ENCODE measurements at regions not wholly inside any gene's neighbourhood (a gene's known extent, or its start where the extent isn't known, plus 50 kb on each side); places are given as distances from the start of the nearest gene placed in this dataset.
"Not testable (repeated sequence)": the region's sequence is repeated elsewhere in the genome, so short reads cannot be mapped to it uniquely, and the experiment has no call there.

DNA sequence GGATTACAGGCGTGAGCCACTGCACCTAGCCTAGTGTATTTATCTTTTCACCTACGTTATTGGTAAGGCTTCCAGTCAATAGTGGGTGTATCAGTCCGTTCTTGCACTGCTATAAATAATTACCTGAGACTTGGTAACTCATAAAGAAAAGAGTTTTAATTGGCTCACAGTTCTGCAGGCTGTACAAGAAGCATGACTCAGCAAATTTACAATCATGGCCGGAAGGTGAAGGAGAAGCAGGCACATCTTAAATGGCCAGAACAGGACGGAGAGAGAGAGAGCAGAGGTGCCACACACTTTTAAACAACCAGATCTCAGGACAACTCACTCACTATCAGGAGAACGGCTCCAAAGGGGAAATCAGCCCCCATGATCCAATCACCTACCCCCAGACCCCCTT, 873.3 kb upstream of the AUTS2 start:
- Mint-ChIP-seq H3K4me1 (ENCODE audit: low read depth) (no peaks in the 10 kb centered on the region), H3K36me3 (ENCODE audit: low read depth) (no peaks in the 10 kb centered on the region), H3K4me3 (ENCODE audit: low read depth) (no peak overlapping the region), H3K27me3 (ENCODE audit: low read depth) (no peaks in the 10 kb centered on the region), H3K9me3 (peaks cover 54% of the 10 kb centered on the region), H3K27ac (no peak overlapping the region)
- DNase-seq (ENCODE audit: low spot score) = no peak
- intact Hi-C loops (cut with micrococcal nuclease) = no loop called here

DNA sequence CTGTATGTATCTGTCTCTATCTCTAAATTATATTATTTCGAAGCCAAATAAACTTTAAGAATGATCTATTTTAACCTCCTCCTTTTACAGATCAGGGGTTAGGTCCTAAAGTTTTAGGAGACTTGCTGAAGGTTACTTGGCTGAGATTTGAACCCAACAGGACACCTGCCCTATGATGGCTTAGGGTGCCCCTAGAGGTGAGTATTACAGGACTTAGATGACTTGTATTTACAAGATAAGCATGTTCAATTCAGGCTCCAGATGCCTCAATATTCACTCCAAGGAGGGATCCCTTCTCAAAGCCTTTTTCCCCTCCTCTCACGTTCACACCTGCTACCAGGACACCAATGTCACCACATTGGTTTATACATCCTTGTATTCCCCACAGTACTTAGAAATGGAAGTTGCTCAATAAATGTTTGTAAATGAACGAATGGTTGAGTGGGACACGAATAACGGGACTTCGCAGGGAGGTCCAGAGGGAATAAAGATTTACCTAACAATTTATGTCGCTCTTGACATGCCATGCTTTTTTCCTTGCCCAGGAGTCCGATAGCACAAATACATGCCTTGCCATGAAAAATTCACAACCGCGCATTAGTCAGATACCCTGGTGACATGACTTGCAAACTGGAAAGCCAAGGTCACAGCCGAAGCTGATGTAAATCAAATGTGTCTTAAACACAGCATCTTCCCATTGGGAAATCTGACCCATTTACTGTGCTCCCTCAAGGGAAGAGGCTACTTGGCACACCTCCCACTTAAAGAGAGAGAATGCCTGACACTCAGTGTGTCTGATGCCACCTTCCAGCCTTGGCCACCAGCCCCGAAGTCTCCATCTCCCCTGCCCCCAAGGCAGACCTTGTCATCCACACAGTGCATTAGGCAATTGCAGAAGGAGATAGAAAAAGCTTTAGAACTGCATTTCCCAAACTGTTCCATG, 872.2 kb upstream of the AUTS2 start:
- no peaks in the 10 kb centered on the region for H3K36me3 Mint-ChIP-seq (ENCODE audit: low read depth)
- no peak overlapping the region for H3K4me3 Mint-ChIP-seq (ENCODE audit: low read depth)
- DNase-seq (ENCODE audit: low spot score) = no peak
- H3K4me1 Mint-ChIP-seq (ENCODE audit: low read depth) = no peaks in the 10 kb centered on the region
- no peaks in the 10 kb centered on the region for H3K27me3 Mint-ChIP-seq (ENCODE audit: low read depth)
- intact Hi-C loops (cut with micrococcal nuclease) = no loop called here
- H3K9me3 Mint-ChIP-seq = peaks cover 58% of the 10 kb centered on the region
- no peak overlapping the region for H3K27ac Mint-ChIP-seq

DNA sequence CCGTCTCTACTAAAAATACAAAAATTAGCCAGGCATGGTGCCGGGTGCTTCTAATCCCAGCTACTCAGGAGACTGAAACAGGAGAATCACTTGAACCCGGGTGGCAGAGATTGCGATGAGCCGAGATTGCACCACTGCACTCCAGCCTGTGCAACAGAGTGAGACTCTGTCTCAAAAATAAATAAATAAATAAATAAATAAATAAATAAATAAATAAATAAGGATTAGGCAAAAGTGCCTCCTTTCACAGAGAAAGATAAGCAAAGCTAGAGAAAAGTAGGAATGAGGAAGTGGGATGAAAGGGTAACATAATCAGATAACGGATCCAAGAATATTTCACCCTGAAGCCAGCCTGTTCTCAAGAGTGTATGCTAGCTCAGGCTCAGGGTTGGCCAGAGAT, 869.6 kb upstream of the AUTS2 start:
- intact Hi-C loops (cut with micrococcal nuclease); H3K27me3 Mint-ChIP-seq (ENCODE audit: low read depth); H3K36me3 Mint-ChIP-seq (ENCODE audit: low read depth); H3K4me3 Mint-ChIP-seq (ENCODE audit: low read depth); H3K4me1 Mint-ChIP-seq (ENCODE audit: low read depth); H3K27ac Mint-ChIP-seq; DNase-seq (ENCODE audit: low spot score): not testable (repeated sequence)
- peaks cover 53% of the 10 kb centered on the region for H3K9me3 Mint-ChIP-seq

DNA sequence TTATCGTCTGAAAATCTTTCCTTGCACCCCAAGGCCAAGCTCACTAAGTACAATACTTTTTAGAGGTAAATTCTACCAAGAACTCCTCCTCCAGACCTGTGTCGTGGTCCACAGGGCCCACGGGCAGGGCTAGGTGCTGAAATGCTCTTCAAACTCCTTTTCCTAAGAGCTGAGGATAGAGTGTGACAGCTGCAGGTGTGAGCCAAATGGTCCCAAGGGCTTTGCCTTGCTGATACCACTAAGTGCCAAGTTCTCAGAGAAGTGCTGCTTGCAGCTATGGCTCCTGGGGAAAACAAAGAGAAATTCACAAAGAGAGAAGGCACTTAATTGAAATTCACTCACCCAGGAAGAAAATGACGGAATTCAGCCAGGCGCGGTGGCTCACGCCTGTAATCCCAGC, 868.9 kb upstream of the AUTS2 start:
- H3K9me3 Mint-ChIP-seq = peaks cover 50% of the 10 kb centered on the region
- H3K27me3 Mint-ChIP-seq (ENCODE audit: low read depth) = no peaks in the 10 kb centered on the region
- H3K36me3 Mint-ChIP-seq (ENCODE audit: low read depth) = no peaks in the 10 kb centered on the region
- intact Hi-C loops (cut with micrococcal nuclease) = no loop called here
- H3K27ac Mint-ChIP-seq = no peak overlapping the region
- no peaks in the 10 kb centered on the region for H3K4me1 Mint-ChIP-seq (ENCODE audit: low read depth)
- H3K4me3 Mint-ChIP-seq (ENCODE audit: low read depth) = no peak overlapping the region
- no peak for DNase-seq (ENCODE audit: low spot score)

DNA sequence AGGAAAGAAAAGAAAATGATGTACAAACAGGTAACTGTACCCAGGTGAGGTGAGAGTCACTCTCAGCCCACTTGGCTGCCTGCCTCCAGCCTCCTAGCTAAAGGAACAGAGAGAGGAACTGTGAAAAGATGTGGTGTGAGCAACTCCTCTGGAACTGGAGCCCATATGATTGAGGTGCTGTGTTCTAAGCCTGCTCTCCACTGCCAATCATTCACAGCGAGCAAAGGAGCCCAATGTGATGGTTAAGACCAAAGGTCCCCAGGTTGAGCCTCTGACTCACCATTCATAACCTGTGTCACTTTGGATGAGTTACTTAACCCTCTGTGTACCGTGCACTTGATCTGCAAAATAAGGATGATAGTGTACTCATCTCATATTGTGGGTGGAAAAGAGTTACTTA, 868.1 kb upstream of the AUTS2 start:
- no peak overlapping the region for H3K4me3 Mint-ChIP-seq (ENCODE audit: low read depth)
- no peaks in the 10 kb centered on the region for H3K36me3 Mint-ChIP-seq (ENCODE audit: low read depth)
- no peak for DNase-seq (ENCODE audit: low spot score)
- intact Hi-C loops (cut with micrococcal nuclease) = no loop called here
- H3K27ac Mint-ChIP-seq = no peak overlapping the region
- no peaks in the 10 kb centered on the region for H3K4me1 Mint-ChIP-seq (ENCODE audit: low read depth)
- peaks cover 54% of the 10 kb centered on the region for H3K9me3 Mint-ChIP-seq
- H3K27me3 Mint-ChIP-seq (ENCODE audit: low read depth) = no peaks in the 10 kb centered on the region

DNA sequence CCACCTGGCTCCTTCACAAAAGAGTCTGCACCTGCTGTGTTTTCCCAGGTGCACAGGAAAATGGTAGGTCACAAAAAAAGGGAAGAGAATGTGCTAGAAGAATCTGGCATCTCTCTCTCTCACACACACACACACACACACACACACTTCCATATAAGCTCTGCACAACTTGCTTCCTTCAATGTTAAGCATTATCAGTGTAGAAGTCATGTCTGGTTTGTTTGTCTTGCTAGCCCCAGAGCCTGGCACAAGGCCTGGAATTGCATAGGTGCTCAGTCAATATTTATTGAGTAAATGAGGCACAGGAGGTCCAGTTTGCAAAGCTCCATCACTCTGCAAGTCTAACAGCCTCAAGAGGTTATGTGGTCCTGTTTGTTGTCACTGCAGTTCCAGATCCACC, 867.3 kb upstream of the AUTS2 start:
- no peak overlapping the region for H3K4me3 Mint-ChIP-seq (ENCODE audit: low read depth)
- H3K4me1 Mint-ChIP-seq (ENCODE audit: low read depth) = no peaks in the 10 kb centered on the region
- H3K27ac Mint-ChIP-seq = no peak overlapping the region
- DNase-seq (ENCODE audit: low spot score) = no peak
- intact Hi-C loops (cut with micrococcal nuclease) = no loop called here
- peaks cover 52% of the 10 kb centered on the region for H3K9me3 Mint-ChIP-seq
- H3K27me3 Mint-ChIP-seq (ENCODE audit: low read depth) = no peaks in the 10 kb centered on the region
- H3K36me3 Mint-ChIP-seq (ENCODE audit: low read depth) = no peaks in the 10 kb centered on the region

DNA sequence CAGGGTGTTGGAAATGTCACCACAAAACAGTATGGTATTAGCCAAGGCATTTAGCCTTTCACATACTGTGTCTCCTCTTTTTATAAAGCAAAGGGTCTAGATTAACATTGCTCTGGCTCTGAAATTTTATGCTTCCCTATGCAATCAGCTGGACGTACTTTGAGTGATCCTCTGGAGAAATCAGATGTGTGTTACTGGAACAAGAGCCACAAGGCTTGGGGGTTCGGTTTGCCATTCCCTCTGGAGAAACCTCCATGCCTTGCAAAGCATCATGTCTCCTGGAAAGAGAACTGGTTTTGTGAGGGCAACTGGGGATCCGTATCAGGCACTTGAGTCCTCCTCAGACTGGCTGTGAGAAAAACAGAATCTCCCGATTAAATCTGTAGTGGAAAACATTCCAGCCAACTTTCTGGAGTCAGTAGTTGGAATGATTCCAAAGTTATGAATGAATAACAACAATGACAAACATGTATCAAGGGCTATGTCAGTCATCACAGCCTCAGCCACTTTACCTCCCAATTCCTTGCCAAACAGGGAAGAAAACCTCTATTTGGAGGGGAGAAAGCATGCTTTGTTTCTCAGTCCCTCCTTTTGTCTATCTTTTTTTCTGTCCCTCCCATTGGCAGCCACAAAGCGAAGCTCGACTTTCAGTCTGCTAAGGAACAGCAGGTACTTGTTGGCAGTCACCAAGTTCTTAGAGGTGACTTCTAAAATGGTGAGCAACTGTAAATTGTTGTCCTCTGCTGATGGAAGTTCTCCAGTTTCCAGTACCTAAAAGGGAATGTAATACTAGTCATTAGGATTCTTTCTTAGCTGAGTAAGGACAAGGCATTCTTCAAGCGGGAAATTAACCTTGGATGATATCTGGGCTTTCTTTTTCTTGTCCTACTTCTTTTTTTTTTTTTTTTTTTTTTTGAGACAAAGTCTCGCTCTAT, 864.8 kb upstream of the AUTS2 start:
- H3K4me1 Mint-ChIP-seq (ENCODE audit: low read depth) = no peaks in the 10 kb centered on the region
- no peak for DNase-seq (ENCODE audit: low spot score)
- H3K27me3 Mint-ChIP-seq (ENCODE audit: low read depth) = no peaks in the 10 kb centered on the region
- H3K4me3 Mint-ChIP-seq (ENCODE audit: low read depth) = no peak overlapping the region
- H3K36me3 Mint-ChIP-seq (ENCODE audit: low read depth) = no peaks in the 10 kb centered on the region
- H3K27ac Mint-ChIP-seq = no peak overlapping the region
- peaks cover 49% of the 10 kb centered on the region for H3K9me3 Mint-ChIP-seq
- intact Hi-C loops (cut with micrococcal nuclease) = no loop called here

DNA sequence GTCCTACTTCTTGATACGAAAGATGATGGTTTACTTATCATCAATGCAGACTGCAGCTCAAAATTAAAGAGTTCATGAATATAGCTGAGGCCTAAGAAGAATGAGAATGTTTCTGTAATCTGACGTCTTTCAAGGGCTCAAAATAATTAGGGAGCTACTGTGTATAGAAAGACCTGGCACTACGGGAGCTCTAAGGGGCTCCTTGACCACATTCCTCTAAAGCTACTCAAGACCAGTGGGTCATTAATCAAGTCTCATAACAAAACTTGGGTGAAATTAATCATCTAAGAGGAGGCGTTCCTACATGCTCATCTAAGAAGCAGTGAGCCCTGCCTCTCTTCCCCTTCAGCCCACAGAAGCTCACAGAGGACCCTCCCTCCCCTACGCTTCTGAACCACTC, 863.8 kb upstream of the AUTS2 start:
- Mint-ChIP-seq H3K27ac (no peak overlapping the region), H3K36me3 (ENCODE audit: low read depth) (no peaks in the 10 kb centered on the region), H3K9me3 (peaks cover 52% of the 10 kb centered on the region), H3K27me3 (ENCODE audit: low read depth) (no peaks in the 10 kb centered on the region), H3K4me1 (ENCODE audit: low read depth) (no peaks in the 10 kb centered on the region), H3K4me3 (ENCODE audit: low read depth) (no peak overlapping the region)
- intact Hi-C loops (cut with micrococcal nuclease) = no loop called here
- DNase-seq (ENCODE audit: low spot score) = no peak

DNA sequence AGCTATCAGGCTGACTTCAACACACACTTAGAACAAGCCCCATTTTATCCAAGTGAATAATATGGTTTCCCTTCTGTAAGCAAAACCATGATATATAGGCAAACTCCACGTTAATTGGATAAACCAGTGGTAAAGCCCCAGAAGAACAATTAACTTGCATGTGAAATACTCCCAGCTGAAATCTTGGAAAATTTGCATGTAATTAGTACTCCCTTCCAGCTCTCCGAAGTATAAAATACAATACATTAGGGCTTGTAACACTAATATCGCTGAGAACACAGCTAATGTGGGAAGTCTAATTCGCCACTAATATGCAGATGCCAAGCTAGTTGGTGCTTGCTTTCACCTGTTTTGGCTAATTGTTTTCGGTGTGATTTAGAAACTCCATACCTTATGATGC, 859.0 kb upstream of the AUTS2 start:
- no peak overlapping the region for H3K4me3 Mint-ChIP-seq (ENCODE audit: low read depth)
- no peak for DNase-seq (ENCODE audit: low spot score)
- no peak overlapping the region for H3K27ac Mint-ChIP-seq
- H3K9me3 Mint-ChIP-seq = peaks cover 47% of the 10 kb centered on the region
- H3K4me1 Mint-ChIP-seq (ENCODE audit: low read depth) = no peaks in the 10 kb centered on the region
- no peaks in the 10 kb centered on the region for H3K36me3 Mint-ChIP-seq (ENCODE audit: low read depth)
- intact Hi-C loops (cut with micrococcal nuclease) = no loop called here
- no peaks in the 10 kb centered on the region for H3K27me3 Mint-ChIP-seq (ENCODE audit: low read depth)

DNA sequence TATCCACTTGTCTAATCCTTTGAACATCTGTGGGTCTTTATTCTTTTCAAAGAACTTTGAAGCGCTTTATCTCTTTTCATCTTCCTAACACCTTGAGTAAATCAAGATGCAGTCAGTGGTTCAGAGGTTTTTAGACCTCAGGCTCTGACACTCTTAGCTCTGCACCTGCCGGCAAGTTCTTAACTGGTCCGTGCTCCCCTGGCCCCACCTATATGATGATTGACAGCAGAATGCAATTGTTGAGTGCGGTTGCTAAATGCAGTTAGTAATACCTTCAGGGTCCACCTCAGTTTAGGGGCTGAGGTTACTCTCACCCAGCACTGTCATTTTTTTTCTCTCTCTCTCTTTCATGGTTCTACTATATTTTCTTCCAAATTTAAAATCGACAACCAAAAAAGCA, 854.2 kb upstream of the AUTS2 start:
- Mint-ChIP-seq H3K9me3 (peaks cover 25% of the 10 kb centered on the region), H3K27me3 (ENCODE audit: low read depth) (no peaks in the 10 kb centered on the region), H3K4me3 (ENCODE audit: low read depth) (no peak overlapping the region), H3K27ac (no peak overlapping the region), H3K4me1 (ENCODE audit: low read depth) (no peaks in the 10 kb centered on the region), H3K36me3 (ENCODE audit: low read depth) (no peaks in the 10 kb centered on the region)
- no peak for DNase-seq (ENCODE audit: low spot score)
- intact Hi-C loops (cut with micrococcal nuclease) = no loop called here

DNA sequence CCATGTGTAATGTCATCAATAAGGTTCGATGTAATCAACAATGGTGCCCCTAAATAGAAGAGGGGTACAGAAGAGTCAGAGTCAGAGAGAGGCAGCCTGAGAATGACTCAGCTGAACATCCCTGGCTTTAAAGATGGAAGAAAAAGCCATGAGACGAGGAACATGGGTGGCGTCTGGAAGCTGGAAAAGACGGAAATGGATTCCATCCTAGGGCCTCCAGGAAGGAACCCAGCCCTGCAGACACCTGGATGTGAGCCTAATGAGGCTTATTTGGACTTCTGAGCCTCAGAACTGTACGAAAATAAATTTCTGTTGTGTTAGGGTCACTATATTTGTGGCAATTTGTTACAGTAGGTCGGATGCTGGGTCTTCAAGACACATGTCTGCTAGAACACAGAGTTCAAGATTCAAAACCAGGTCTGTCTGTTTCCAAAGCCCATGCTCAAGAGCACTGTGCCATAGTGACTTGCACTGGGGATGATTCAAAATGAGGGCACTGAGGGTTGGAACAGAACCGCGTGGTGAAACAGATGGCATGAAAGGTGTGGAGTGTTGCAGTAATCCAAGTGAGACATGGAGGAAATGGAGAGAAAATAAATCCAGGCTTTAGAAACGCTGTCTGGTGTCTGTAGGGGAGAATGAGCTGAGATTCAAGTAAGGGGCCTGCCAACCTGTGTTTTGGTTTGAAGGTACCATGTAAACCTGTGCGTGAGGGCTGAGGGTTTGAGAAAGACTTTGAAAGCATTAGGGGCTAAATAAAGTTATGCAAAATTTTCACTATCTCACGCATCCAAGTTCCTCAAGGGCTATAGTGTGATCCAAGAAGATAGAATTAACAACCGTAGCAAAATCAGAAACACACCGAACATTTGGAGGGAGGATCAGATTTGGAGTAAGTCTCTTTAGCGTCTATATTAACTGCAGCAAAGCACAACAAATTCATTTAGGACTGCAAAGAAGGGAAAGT, 849.1 kb upstream of the AUTS2 start:
- Mint-ChIP-seq H3K27me3 (ENCODE audit: low read depth) (no peaks in the 10 kb centered on the region), H3K9me3 (peaks cover 42% of the 10 kb centered on the region), H3K36me3 (ENCODE audit: low read depth) (no peaks in the 10 kb centered on the region), H3K4me1 (ENCODE audit: low read depth) (no peaks in the 10 kb centered on the region), H3K27ac (no peak overlapping the region), H3K4me3 (ENCODE audit: low read depth) (no peak overlapping the region)
- DNase-seq (ENCODE audit: low spot score) = no peak
- intact Hi-C loops (cut with micrococcal nuclease) = no loop called here

DNA sequence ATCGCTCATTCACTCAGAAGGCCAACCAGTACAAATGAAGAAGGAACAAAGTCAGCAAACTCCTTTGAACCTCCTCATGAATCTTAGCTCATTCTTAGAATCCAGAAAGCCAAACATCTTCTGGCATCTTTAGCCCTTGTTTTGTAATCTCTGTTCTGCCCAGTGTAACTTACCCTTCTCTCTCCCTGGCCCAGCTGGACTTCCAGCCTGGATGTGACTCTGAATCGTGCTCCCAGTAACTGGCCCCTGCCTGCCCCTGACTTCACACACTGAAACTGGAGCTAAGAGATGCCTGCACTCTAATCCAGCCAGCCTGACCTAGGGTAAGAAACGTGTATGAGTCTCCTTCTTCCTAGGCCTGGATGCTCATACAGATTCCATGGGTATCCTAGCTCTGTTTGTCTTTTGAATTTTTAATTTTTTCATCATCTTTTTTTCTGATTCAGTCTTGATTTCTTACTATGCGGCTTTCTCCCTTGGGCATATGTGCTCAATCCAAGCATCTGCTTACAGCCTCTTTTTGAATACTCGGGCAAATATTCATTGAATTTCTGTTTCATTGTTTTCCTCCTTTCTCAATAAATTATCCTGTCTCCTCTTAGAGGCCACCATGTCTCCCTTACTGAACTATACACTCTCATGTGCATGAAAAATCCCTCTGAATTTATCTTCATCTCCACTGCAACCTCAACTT, 845.6 kb upstream of the AUTS2 start:
- Mint-ChIP-seq H3K9me3 (peaks cover 58% of the 10 kb centered on the region), H3K4me3 (ENCODE audit: low read depth) (no peak overlapping the region), H3K27ac (no peak overlapping the region), H3K36me3 (ENCODE audit: low read depth) (no peaks in the 10 kb centered on the region), H3K27me3 (ENCODE audit: low read depth) (no peaks in the 10 kb centered on the region), H3K4me1 (ENCODE audit: low read depth) (no peaks in the 10 kb centered on the region)
- intact Hi-C loops (cut with micrococcal nuclease) = no loop called here
- DNase-seq (ENCODE audit: low spot score) = no peak
